ENCODE measurements at regions not wholly inside any gene's neighbourhood (a gene's known extent, or its start where the extent isn't known, plus 50 kb on each side); places are given as distances from the start of the nearest gene placed in this dataset.

DNA sequence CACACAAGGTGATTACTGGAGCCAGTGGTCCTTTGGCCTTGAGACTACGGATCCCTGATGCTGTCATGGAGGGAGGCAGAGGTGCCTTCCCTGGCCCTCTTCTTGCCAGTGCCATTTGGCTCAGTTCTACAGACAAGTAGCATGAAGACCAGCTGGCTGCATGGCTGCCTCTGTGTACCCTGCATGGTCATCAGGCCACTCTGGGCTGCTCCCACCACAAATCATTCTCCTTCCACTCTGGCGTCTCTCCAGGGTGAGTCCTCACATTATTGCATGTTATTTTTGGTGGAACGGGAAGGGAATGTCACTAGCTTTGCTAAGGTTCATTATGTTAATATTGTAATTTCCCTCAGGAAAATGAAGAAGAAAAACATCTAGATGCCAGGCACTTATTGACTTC, 229.8 kb downstream of the VAPA start:
- Histone ChIP-seq H3K4me3 (ENCODE audit: low read depth, low read length) (no peak overlapping the region), H3K4me1 (ENCODE audit: control insufficient read depth, insufficient read depth, low read length) (peaks cover 9% of the 10 kb centered on the region), H3K9me3 (ENCODE audit: control insufficient read depth, insufficient read depth, low read depth, low read length) (no peaks in the 10 kb centered on the region), H3K36me3 (ENCODE audit: control insufficient read depth in 2 of 2, insufficient read depth in 1 of 2, low read length in 2 of 2) (no peaks in the 10 kb centered on the region), H3K27ac (ENCODE audit: extremely low read depth, low read depth, low read length) (no peak overlapping the region)
- TF ChIP-seq, protein P1, sequence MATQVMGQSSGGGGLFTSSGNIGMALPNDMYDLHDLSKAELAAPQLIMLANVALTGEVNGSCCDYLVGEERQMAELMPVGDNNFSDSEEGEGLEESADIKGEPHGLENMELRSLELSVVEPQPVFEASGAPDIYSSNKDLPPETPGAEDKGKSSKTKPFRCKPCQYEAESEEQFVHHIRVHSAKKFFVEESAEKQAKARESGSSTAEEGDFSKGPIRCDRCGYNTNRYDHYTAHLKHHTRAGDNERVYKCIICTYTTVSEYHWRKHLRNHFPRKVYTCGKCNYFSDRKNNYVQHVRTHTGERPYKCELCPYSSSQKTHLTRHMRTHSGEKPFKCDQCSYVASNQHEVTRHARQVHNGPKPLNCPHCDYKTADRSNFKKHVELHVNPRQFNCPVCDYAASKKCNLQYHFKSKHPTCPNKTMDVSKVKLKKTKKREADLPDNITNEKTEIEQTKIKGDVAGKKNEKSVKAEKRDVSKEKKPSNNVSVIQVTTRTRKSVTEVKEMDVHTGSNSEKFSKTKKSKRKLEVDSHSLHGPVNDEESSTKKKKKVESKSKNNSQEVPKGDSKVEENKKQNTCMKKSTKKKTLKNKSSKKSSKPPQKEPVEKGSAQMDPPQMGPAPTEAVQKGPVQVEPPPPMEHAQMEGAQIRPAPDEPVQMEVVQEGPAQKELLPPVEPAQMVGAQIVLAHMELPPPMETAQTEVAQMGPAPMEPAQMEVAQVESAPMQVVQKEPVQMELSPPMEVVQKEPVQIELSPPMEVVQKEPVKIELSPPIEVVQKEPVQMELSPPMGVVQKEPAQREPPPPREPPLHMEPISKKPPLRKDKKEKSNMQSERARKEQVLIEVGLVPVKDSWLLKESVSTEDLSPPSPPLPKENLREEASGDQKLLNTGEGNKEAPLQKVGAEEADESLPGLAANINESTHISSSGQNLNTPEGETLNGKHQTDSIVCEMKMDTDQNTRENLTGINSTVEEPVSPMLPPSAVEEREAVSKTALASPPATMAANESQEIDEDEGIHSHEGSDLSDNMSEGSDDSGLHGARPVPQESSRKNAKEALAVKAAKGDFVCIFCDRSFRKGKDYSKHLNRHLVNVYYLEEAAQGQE (tag by site-specific recombination; IDR thresholded peaks at IDR 0.05) = no peak
- TF ChIP-seq HOXC10 (CRISPR knock-in tag; IDR thresholded peaks at IDR 0.05) = no peak
- TF ChIP-seq, protein P2, sequence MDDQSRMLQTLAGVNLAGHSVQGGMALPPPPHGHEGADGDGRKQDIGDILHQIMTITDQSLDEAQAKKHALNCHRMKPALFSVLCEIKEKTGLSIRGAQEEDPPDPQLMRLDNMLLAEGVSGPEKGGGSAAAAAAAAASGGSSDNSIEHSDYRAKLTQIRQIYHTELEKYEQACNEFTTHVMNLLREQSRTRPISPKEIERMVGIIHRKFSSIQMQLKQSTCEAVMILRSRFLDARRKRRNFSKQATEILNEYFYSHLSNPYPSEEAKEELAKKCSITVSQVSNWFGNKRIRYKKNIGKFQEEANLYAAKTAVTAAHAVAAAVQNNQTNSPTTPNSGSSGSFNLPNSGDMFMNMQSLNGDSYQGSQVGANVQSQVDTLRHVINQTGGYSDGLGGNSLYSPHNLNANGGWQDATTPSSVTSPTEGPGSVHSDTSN (CRISPR knock-in tag; IDR thresholded peaks at IDR 0.05) = no peak
- TF ChIP-seq ZNF768 (tag by site-specific recombination; IDR thresholded peaks at IDR 0.05) = no peak
- TF ChIP-seq, protein P3, sequence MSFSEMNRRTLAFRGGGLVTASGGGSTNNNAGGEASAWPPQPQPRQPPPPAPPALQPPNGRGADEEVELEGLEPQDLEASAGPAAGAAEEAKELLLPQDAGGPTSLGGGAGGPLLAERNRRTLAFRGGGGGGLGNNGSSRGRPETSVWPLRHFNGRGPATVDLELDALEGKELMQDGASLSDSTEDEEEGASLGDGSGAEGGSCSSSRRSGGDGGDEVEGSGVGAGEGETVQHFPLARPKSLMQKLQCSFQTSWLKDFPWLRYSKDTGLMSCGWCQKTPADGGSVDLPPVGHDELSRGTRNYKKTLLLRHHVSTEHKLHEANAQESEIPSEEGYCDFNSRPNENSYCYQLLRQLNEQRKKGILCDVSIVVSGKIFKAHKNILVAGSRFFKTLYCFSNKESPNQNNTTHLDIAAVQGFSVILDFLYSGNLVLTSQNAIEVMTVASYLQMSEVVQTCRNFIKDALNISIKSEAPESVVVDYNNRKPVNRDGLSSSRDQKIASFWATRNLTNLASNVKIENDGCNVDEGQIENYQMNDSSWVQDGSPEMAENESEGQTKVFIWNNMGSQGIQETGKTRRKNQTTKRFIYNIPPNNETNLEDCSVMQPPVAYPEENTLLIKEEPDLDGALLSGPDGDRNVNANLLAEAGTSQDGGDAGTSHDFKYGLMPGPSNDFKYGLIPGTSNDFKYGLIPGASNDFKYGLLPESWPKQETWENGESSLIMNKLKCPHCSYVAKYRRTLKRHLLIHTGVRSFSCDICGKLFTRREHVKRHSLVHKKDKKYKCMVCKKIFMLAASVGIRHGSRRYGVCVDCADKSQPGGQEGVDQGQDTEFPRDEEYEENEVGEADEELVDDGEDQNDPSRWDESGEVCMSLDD (tag by site-specific recombination; IDR thresholded peaks at IDR 0.05) = no peak
- TF ChIP-seq ZNF202 (tag by site-specific recombination; IDR thresholded peaks at IDR 0.05; ENCODE audit: borderline replicate concordance) = no peak
- TF ChIP-seq, protein P4, sequence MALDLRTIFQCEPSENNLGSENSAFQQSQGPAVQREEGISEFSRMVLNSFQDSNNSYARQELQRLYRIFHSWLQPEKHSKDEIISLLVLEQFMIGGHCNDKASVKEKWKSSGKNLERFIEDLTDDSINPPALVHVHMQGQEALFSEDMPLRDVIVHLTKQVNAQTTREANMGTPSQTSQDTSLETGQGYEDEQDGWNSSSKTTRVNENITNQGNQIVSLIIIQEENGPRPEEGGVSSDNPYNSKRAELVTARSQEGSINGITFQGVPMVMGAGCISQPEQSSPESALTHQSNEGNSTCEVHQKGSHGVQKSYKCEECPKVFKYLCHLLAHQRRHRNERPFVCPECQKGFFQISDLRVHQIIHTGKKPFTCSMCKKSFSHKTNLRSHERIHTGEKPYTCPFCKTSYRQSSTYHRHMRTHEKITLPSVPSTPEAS (tag by site-specific recombination; IDR thresholded peaks at IDR 0.05) = no peak
- TF ChIP-seq, protein P5, sequence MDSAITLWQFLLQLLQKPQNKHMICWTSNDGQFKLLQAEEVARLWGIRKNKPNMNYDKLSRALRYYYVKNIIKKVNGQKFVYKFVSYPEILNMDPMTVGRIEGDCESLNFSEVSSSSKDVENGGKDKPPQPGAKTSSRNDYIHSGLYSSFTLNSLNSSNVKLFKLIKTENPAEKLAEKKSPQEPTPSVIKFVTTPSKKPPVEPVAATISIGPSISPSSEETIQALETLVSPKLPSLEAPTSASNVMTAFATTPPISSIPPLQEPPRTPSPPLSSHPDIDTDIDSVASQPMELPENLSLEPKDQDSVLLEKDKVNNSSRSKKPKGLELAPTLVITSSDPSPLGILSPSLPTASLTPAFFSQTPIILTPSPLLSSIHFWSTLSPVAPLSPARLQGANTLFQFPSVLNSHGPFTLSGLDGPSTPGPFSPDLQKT (IDR thresholded peaks at IDR 0.05; ENCODE audit: borderline replicate concordance, low read depth, low read length) = no peak
- TF ChIP-seq ZNF701 (tag by site-specific recombination; IDR thresholded peaks at IDR 0.05) = no peak
- TF ChIP-seq ZNF350 (tag by site-specific recombination; IDR thresholded peaks at IDR 0.05) = no peak
- no peak for TF ChIP-seq ZNF416 (tag by site-specific recombination; IDR thresholded peaks at IDR 0.05)
- no peak for TF ChIP-seq ZNF248 (tag by site-specific recombination; IDR thresholded peaks at IDR 0.05)
- ChIA-PET POLR2A (interaction anchor here (0.7 kb wide), 1 partner anchor 12 kb away, joined by 5 read pairs; no protein-coding TSS in a partner anchor), CTCF (interaction anchor here (0.7 kb wide), 2 partner anchors 54 to 110 kb away, joined by 3 read pairs; no protein-coding TSS in a partner anchor)

DNA sequence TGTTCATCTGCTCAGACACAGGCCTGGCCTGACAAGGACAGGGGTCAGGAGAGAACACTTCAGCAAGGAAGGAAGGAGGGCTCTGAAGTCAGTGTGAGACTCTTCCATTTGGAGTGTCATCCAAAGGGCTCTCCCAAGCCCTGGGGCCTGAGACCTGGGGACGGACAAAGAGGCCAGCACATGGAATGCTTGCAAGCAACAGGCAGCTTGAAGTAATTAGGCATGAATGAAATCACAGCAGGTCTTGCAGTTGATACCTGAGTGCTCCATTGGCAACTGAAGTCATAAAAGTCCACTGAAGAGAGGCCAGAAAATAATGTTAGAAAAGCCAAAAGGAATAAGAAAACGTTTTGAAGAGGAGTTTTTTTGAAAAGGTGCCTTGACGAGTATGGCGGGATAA, 231.7 kb downstream of the VAPA start:
- Histone ChIP-seq H3K4me1 (ENCODE audit: control insufficient read depth, insufficient read depth, low read length) (peaks cover 5% of the 10 kb centered on the region; the same call in 1 of the 2 replicates), H3K27ac (ENCODE audit: extremely low read depth, low read depth, low read length) (no peak overlapping the region), H3K36me3 (ENCODE audit: control insufficient read depth in 2 of 2, insufficient read depth in 1 of 2, low read length in 2 of 2) (no peaks in the 10 kb centered on the region), H3K9me3 (ENCODE audit: control insufficient read depth, insufficient read depth, low read depth, low read length) (no peaks in the 10 kb centered on the region), H3K4me3 (ENCODE audit: low read depth, low read length) (no peak overlapping the region)
- CTCF ChIA-PET = no interaction called here
- POLR2A ChIA-PET = no interaction called here
- TF ChIP-seq ZNF785 (tag by site-specific recombination; IDR thresholded peaks at IDR 0.05) = no peak
- no peak for TF ChIP-seq ZNF561 (tag by site-specific recombination; IDR thresholded peaks at IDR 0.05; ENCODE audit: borderline replicate concordance)
- TF ChIP-seq ZNF133 (tag by site-specific recombination; IDR thresholded peaks at IDR 0.05) = no peak
- TF ChIP-seq KLF10 (tag by site-specific recombination; IDR thresholded peaks at IDR 0.05) = no peak
- TF ChIP-seq, protein P6, sequence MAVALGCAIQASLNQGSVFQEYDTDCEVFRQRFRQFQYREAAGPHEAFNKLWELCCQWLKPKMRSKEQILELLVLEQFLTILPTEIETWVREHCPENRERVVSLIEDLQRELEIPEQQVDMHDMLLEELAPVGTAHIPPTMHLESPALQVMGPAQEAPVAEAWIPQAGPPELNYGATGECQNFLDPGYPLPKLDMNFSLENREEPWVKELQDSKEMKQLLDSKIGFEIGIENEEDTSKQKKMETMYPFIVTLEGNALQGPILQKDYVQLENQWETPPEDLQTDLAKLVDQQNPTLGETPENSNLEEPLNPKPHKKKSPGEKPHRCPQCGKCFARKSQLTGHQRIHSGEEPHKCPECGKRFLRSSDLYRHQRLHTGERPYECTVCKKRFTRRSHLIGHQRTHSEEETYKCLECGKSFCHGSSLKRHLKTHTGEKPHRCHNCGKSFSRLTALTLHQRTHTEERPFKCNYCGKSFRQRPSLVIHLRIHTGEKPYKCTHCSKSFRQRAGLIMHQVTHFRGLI (tag by site-specific recombination; IDR thresholded peaks at IDR 0.05) = no peak
- no peak for TF ChIP-seq ZNF544 (tag by site-specific recombination; IDR thresholded peaks at IDR 0.05)
